ENCODE measurements at regions not wholly inside any gene's neighbourhood (a gene's known extent, or its start where the extent isn't known, plus 50 kb on each side); places are given as distances from the start of the nearest gene placed in this dataset.

GRCh38 chr4:3827616-3828492 lies 61.7 kb downstream of the ADRA2C start:
- H3K9me3 Mint-ChIP-seq = no peaks in the 10 kb centered on the region
- H3K36me3 Mint-ChIP-seq (ENCODE audit: insufficient read depth in 2 of 2) = no peaks in the 10 kb centered on the region
- H3K27me3 Mint-ChIP-seq (ENCODE audit: low read depth) = no peaks in the 10 kb centered on the region
- no peak for DNase-seq
- no peaks in the 10 kb centered on the region for H3K4me1 Mint-ChIP-seq (ENCODE audit: low read depth)
- no peak for ATAC-seq (replicated peaks in 1 of 2)
- H3K27ac Mint-ChIP-seq = no peak overlapping the region
- no peak overlapping the region for H3K4me3 Mint-ChIP-seq

GRCh38 chr4:3828546-3828945 lies 62.4 kb downstream of the ADRA2C start:
- H3K27me3 Mint-ChIP-seq (ENCODE audit: low read depth) = no peaks in the 10 kb centered on the region
- H3K4me3 Mint-ChIP-seq = no peak overlapping the region

GRCh38 chr4:3829211-3829955 lies 63.2 kb downstream of the ADRA2C start:
- H3K27ac Mint-ChIP-seq = no peak overlapping the region
- no peaks in the 10 kb centered on the region for H3K4me1 Mint-ChIP-seq (ENCODE audit: low read depth)
- no peak for ATAC-seq (replicated peaks in 1 of 2)
- no peak overlapping the region for H3K4me3 Mint-ChIP-seq
- no peaks in the 10 kb centered on the region for H3K36me3 Mint-ChIP-seq (ENCODE audit: insufficient read depth in 2 of 2)
- no peaks in the 10 kb centered on the region for H3K9me3 Mint-ChIP-seq
- peaks cover 7% of the 10 kb centered on the region for H3K27me3 Mint-ChIP-seq (ENCODE audit: low read depth)
- DNase-seq = no peak

More at GRCh38 chr4:3828546-3828945, 62.4 kb downstream of the ADRA2C start:
- no peaks in the 10 kb centered on the region for H3K4me1 Mint-ChIP-seq (ENCODE audit: low read depth)
- ATAC-seq (replicated peaks in 1 of 2) (no peak), DNase-seq (no peak)
- H3K36me3 Mint-ChIP-seq (ENCODE audit: insufficient read depth in 2 of 2) = no peaks in the 10 kb centered on the region
- H3K9me3 Mint-ChIP-seq = no peaks in the 10 kb centered on the region
- no peak overlapping the region for H3K27ac Mint-ChIP-seq

- Mint-ChIP-seq H3K27ac (no peak overlapping the region), H3K4me1 (ENCODE audit: low read depth) (no peaks in the 10 kb centered on the region), H3K36me3 (ENCODE audit: insufficient read depth in 2 of 2) (no peaks in the 10 kb centered on the region), H3K4me3 (no peak overlapping the region), H3K27me3 (ENCODE audit: low read depth) (peaks cover 15% of the 10 kb centered on the region), H3K9me3 (no peaks in the 10 kb centered on the region)
- ATAC-seq (replicated peaks in 1 of 2) = no peak
- no peak for DNase-seq
Observed at GRCh38 chr4:3829956-3830773, 64.0 kb downstream of the ADRA2C start.

GRCh38 chr4:3830774-3831528 lies 64.8 kb downstream of the ADRA2C start:
- H3K4me1 Mint-ChIP-seq (ENCODE audit: low read depth) = no peaks in the 10 kb centered on the region
- no peaks in the 10 kb centered on the region for H3K9me3 Mint-ChIP-seq
- ATAC-seq (replicated peaks in 1 of 2) = no peak
- H3K4me3 Mint-ChIP-seq = no peak overlapping the region
- no peak for DNase-seq
- no peaks in the 10 kb centered on the region for H3K36me3 Mint-ChIP-seq (ENCODE audit: insufficient read depth in 2 of 2)
- H3K27ac Mint-ChIP-seq = no peak overlapping the region
- H3K27me3 Mint-ChIP-seq (ENCODE audit: low read depth) = peaks cover 22% of the 10 kb centered on the region

GRCh38 chr4:3831529-3832150 lies 65.5 kb downstream of the ADRA2C start:
- Mint-ChIP-seq H3K4me1 (ENCODE audit: low read depth) (no peaks in the 10 kb centered on the region), H3K27ac (no peak overlapping the region), H3K27me3 (ENCODE audit: low read depth) (peaks cover 24% of the 10 kb centered on the region), H3K36me3 (ENCODE audit: insufficient read depth in 2 of 2) (no peaks in the 10 kb centered on the region), H3K4me3 (no peak overlapping the region), H3K9me3 (no peaks in the 10 kb centered on the region)
- DNase-seq (no peak), ATAC-seq (replicated peaks in 1 of 2) (no peak)

- DNase-seq (no peak), ATAC-seq (replicated peaks in 1 of 2) (no peak)
- Mint-ChIP-seq H3K27ac (no peak overlapping the region), H3K36me3 (ENCODE audit: insufficient read depth in 2 of 2) (no peaks in the 10 kb centered on the region), H3K4me3 (no peak overlapping the region), H3K4me1 (ENCODE audit: low read depth) (no peaks in the 10 kb centered on the region), H3K27me3 (ENCODE audit: low read depth) (peaks cover 30% of the 10 kb centered on the region), H3K9me3 (peaks cover 1 to 2% of the 10 kb centered on the region in 2 donors)
Observed at GRCh38 chr4:3832536-3833220, 66.5 kb downstream of the ADRA2C start.

GRCh38 chr4:3833326-3833989 lies 67.3 kb downstream of the ADRA2C start:
- no peaks in the 10 kb centered on the region for H3K4me1 Mint-ChIP-seq (ENCODE audit: low read depth)

GRCh38 chr4:3834186-3834662 lies 68.0 kb downstream of the ADRA2C start:
- Mint-ChIP-seq H3K9me3 (peaks cover 1 to 2% of the 10 kb centered on the region in 2 donors), H3K4me1 (ENCODE audit: low read depth) (no peaks in the 10 kb centered on the region), H3K36me3 (ENCODE audit: insufficient read depth in 2 of 2) (no peaks in the 10 kb centered on the region), H3K27me3 (ENCODE audit: low read depth) (peaks cover 30% of the 10 kb centered on the region), H3K27ac (no peak overlapping the region), H3K4me3 (no peak overlapping the region)
- DNase-seq (no peak), ATAC-seq (replicated peaks in 1 of 2) (no peak)

More at GRCh38 chr4:3833326-3833989, 67.3 kb downstream of the ADRA2C start:
- ATAC-seq (replicated peaks in 1 of 2) (no peak), DNase-seq (no peak)
- Mint-ChIP-seq H3K36me3 (ENCODE audit: insufficient read depth in 2 of 2) (no peaks in the 10 kb centered on the region), H3K27me3 (ENCODE audit: low read depth) (peaks cover 30% of the 10 kb centered on the region), H3K9me3 (peaks cover 1 to 2% of the 10 kb centered on the region in 2 donors), H3K27ac (no peak overlapping the region), H3K4me3 (no peak overlapping the region)

GRCh38 chr4:3834663-3835521 lies 68.7 kb downstream of the ADRA2C start:
- H3K4me3 Mint-ChIP-seq = no peak overlapping the region
- peaks cover 1 to 2% of the 10 kb centered on the region in 2 donors for H3K9me3 Mint-ChIP-seq
- no peaks in the 10 kb centered on the region for H3K4me1 Mint-ChIP-seq (ENCODE audit: low read depth)
- H3K27me3 Mint-ChIP-seq (ENCODE audit: low read depth) = peaks cover 30% of the 10 kb centered on the region
- DNase-seq (no peak), ATAC-seq (replicated peaks in 1 of 2) (no peak)
- no peak overlapping the region for H3K27ac Mint-ChIP-seq
- H3K36me3 Mint-ChIP-seq (ENCODE audit: insufficient read depth in 2 of 2) = no peaks in the 10 kb centered on the region
